ENCODE measurements at regions not wholly inside any gene's neighbourhood (a gene's known extent, or its start where the extent isn't known, plus 50 kb on each side); places are given as distances from the start of the nearest gene placed in this dataset.

GRCh38 chr22:44423556-44424358, 74.3 kb downstream of the RTL6 start:
- DNase-seq (ENCODE audit: low spot score), result no peak

DNA sequence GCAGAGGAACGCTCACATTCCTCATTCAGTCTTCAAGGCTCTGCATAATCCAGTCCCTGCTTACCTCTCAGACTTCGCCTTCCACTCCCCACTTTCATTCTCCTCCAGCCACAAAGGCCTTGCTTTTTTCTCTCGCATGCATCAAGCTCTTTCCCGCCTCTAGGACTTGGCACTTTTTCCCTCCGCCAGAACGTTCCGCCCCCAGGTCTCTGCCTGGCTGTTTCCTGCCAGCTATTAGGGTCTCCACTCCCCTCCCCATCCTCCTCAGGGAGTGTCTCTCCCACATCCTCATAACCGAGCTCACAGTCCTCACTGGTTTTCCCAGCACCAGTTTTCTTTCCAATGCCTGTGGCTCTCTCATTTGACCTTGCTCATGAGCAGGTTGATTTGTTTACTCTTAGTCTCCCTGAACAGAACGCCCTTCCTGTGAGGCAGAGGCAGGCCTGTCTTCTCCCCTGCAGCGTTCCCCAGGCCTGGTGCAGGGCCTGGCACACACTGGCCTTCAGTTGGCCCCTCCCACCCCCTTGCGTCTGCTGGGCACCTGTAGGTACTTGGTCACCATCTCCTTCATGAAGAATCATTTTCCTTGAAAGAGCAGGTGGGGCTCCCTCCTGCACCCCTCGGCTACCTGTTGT, 75.2 kb downstream of the RTL6 start:
- DNase-seq (ENCODE audit: low spot score), result no peak

DNA sequence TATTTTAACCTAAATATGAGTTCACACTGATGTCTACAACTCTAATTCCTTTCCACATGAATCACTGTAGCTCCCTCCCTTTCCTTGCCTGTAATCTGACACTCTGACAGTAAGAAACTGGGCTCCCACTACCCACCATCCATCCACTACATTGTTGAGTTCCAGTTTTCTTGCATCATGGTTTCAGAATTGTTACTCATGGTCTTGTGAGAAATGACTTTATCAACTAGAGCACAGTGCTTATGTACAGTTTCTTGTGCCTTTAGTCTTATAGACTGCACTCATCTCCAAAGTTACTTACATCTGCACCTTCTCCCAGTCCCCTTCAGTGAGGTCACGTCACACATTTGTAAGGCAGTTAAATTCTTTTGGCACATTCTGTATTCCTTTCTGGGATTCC, 78.6 kb downstream of the RTL6 start:
- DNase-seq (ENCODE audit: low spot score), result no peak

DNA sequence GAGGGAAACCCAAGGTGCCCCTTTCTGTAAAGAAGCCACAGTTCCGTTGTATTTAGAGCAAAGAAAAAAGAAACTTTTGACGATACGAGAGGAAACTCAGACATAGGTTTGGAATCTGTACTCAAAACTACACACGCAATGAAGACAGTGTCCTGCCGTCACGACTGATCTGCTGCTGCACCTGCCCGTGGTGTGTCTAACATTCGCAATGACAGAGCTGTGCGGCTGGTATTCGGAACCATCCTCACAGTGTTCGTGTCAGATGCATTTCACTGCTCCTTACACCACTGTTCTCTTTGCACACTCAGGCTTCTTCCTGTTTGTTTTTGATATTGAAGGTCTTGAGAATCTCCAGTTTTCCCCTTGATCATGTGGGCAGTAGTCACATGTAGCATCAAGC, 84.8 kb downstream of the RTL6 start:
- no peak for DNase-seq (ENCODE audit: low spot score)

- no peak for DNase-seq (ENCODE audit: low spot score)
These were observed 85.8 kb downstream of the RTL6 start for GRCh38 chr22:44412136-44412731.

- DNase-seq (ENCODE audit: low spot score), result no peak
These were observed 86.6 kb downstream of the RTL6 start for GRCh38 chr22:44411226-44412135.

DNA sequence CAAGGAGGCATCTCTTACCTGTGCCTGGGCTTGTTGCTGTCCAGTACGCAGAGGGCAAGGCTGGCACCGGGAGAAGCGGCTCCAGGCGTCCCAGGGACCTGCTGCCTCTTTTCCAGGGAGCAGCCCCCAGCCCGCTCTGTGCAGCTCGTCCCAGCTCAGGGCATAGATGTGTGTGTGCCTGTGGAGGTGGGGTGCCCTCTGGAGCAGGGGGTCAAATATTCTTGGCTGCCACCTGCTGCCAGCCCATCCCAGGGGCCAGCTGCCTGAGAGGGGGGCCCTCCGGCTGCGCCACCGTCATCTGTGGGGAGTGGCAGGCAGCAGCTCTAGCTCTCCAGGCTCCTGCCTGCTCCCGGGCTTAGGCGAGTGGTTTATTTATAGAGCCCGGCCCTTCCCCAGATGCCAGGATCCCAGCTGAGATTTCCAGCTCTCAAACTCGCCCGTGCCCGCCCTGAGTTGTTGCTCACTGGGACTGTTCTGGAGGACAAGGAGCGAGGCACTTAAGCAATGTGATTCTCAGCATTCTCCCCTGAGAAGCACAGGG, 87.5 kb downstream of the RTL6 start:
- DNase-seq (ENCODE audit: low spot score), result no peak

DNA sequence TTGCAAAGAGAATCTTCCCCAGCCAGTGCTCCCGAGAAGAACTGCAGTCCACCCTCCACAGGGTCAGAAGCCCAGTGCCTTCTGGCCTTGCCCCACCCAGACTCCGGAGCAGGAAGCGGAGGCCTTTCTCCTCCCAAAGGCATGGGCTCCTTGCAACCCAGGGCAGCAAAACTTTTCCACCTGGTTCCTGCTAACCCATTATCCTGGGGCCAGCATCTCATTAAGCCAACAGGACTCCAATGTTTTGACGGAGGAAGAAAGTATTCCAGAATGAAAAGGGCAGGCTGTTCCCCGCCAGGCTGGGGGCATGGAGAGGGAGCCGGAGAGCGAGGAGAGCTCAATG, 88.1 kb downstream of the RTL6 start:
- no peak for DNase-seq (ENCODE audit: low spot score)

- DNase-seq (ENCODE audit: low spot score), result no peak
These were observed 88.6 kb downstream of the RTL6 start for GRCh38 chr22:44409211-44409973.

- DNase-seq (ENCODE audit: low spot score), result no peak
These were observed 89.2 kb downstream of the RTL6 start for GRCh38 chr22:44408829-44409192.

- no peak for DNase-seq (ENCODE audit: low spot score)
These were observed 89.8 kb downstream of the RTL6 start for GRCh38 chr22:44407987-44408828.

- DNase-seq (ENCODE audit: low spot score), result no peak
These were observed 90.7 kb downstream of the RTL6 start for GRCh38 chr22:44407171-44407986.

DNA sequence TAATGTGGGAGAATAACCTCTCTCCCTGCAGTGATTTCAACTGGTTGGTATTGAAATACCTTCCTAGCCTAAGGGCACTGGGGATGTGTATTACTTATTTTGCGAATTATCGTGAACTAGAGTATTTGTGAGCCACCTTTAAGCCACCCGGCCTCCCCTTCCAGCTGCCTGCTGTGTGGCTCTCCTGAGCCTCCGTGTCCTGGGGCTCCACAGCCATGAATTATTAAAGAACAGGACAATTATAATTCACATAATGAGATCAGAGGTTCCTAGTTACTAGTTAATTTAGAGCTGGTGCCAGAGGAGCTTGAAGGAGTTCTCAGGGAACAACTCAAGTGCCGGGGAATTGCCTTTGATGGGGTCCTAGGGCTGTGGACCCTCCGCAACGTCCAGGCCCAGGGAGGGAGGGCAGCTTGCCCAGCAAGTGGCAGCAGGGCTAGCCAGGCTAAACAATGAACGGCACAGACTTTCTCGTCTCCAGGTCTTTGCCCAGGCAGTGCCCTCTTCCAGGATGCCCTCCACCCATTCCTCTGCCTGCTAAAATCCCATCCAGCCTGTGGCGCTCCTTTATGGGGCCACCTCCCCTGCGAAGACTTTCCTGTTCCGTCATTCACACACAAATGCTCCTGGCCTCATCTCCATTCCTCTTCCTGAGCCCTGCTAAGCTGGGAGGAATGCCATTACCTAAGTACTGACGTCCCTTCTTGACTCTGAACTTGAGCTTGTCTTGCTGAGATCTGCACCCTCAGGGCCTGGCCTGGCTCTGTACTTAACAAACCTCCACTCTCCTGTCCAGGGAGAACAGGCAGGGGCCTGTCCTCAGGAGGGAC, 91.5 kb downstream of the RTL6 start:
- DNase-seq (ENCODE audit: low spot score), result no peak

GRCh38 chr22:44405661-44406060, 92.4 kb downstream of the RTL6 start:
- DNase-seq (ENCODE audit: low spot score), result no peak

GRCh38 chr22:44404341-44405020, 91.7 kb upstream of the SHISAL1 start:
- DNase-seq (ENCODE audit: low spot score), result no peak

GRCh38 chr22:44403602-44404329, 91.0 kb upstream of the SHISAL1 start:
- DNase-seq (ENCODE audit: low spot score), result no peak

DNA sequence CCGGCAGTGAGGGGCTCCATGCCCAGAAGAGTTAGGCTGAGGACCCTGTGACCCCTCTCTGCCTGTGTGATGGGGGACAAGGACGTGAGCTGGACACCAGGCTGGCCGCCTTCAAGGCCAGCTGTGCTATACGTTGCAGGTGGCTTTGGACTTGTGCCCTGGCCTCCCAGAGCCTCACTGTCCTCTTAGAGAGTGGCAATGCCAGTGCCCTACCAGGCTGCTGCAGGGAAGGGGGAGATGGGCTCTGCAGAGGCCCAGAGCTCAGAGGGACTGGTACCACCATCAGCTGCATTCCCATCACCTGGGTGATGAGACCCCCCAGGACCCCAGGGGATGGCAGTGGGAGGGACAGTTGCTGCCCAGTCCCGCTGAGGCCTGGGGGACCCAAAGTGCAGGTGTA, 90.4 kb upstream of the SHISAL1 start:
- DNase-seq (ENCODE audit: low spot score), result no peak
